ENCODE measurements at regions not wholly inside any gene's neighbourhood (a gene's known extent, or its start where the extent isn't known, plus 50 kb on each side); places are given as distances from the start of the nearest gene placed in this dataset.

GRCh38 chr3:102036017-102036416 lies 186.7 kb downstream of the NFKBIZ start:
- Histone ChIP-seq H3K36me3 (ENCODE audit: insufficient read depth, low read length) (no peaks in the 10 kb centered on the region), H4K20me1 (ENCODE audit: insufficient read depth) (no peaks in the 10 kb centered on the region), H3K4me3 (ENCODE audit: low read length) (no peak overlapping the region), H3K9me2 (ENCODE audit: insufficient read depth, low read length) (no peaks in the 10 kb centered on the region), H3K27me3 (ENCODE audit: insufficient read depth, low read depth, low read length) (no peaks in the 10 kb centered on the region), H3K9ac (ENCODE audit: low read length) (no peak overlapping the region), H3K79me2 (replicated peaks; ENCODE audit: insufficient read depth, low read length) (no peaks in the 10 kb centered on the region), H3F3A (ENCODE audit: insufficient read depth, low read length, poor library complexity, severe bottlenecking) (no peaks in the 10 kb centered on the region), H2AFZ (ENCODE audit: low read depth, low read length) (no peak overlapping the region), H3K4me2 (ENCODE audit: low read length) (no peak overlapping the region), H3K27ac (ENCODE audit: low read length) (no peak overlapping the region), H3K9me3 (ENCODE audit: low read length) (no peaks in the 10 kb centered on the region)
- TF ChIP-seq SMC3 (conservative IDR thresholded peaks at IDR 0.05; ENCODE audit: poor library complexity): no peak
- TF ChIP-seq, protein P1, sequence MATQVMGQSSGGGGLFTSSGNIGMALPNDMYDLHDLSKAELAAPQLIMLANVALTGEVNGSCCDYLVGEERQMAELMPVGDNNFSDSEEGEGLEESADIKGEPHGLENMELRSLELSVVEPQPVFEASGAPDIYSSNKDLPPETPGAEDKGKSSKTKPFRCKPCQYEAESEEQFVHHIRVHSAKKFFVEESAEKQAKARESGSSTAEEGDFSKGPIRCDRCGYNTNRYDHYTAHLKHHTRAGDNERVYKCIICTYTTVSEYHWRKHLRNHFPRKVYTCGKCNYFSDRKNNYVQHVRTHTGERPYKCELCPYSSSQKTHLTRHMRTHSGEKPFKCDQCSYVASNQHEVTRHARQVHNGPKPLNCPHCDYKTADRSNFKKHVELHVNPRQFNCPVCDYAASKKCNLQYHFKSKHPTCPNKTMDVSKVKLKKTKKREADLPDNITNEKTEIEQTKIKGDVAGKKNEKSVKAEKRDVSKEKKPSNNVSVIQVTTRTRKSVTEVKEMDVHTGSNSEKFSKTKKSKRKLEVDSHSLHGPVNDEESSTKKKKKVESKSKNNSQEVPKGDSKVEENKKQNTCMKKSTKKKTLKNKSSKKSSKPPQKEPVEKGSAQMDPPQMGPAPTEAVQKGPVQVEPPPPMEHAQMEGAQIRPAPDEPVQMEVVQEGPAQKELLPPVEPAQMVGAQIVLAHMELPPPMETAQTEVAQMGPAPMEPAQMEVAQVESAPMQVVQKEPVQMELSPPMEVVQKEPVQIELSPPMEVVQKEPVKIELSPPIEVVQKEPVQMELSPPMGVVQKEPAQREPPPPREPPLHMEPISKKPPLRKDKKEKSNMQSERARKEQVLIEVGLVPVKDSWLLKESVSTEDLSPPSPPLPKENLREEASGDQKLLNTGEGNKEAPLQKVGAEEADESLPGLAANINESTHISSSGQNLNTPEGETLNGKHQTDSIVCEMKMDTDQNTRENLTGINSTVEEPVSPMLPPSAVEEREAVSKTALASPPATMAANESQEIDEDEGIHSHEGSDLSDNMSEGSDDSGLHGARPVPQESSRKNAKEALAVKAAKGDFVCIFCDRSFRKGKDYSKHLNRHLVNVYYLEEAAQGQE (IDR thresholded peaks at IDR 0.05; ENCODE audit: borderline replicate concordance): no peak

GRCh38 chr3:102036472-102036871 lies 187.2 kb downstream of the NFKBIZ start:
- Histone ChIP-seq H3K9ac (ENCODE audit: low read length) (no peak overlapping the region), H3K9me2 (ENCODE audit: insufficient read depth, low read length) (no peaks in the 10 kb centered on the region), H3F3A (ENCODE audit: insufficient read depth, low read length, poor library complexity, severe bottlenecking) (no peaks in the 10 kb centered on the region), H3K4me2 (ENCODE audit: low read length) (no peak overlapping the region), H3K36me3 (ENCODE audit: insufficient read depth, low read length) (no peaks in the 10 kb centered on the region), H3K4me3 (ENCODE audit: low read length) (no peak overlapping the region), H3K79me2 (replicated peaks; ENCODE audit: insufficient read depth, low read length) (no peaks in the 10 kb centered on the region), H3K9me3 (ENCODE audit: low read length) (no peaks in the 10 kb centered on the region), H2AFZ (ENCODE audit: low read depth, low read length) (no peak overlapping the region), H4K20me1 (ENCODE audit: insufficient read depth) (no peaks in the 10 kb centered on the region), H3K27ac (ENCODE audit: low read length) (no peak overlapping the region), H3K27me3 (ENCODE audit: insufficient read depth, low read depth, low read length) (no peaks in the 10 kb centered on the region)
- TF ChIP-seq MXI1 (conservative IDR thresholded peaks at IDR 0.05; ENCODE audit: poor library complexity, severe bottlenecking) (no peak), SMC3 (conservative IDR thresholded peaks at IDR 0.05; ENCODE audit: poor library complexity) (no peak), POLR2AphosphoS5 (IDR thresholded peaks at IDR 0.05) (no peak), TAF1 (IDR thresholded peaks at IDR 0.05; ENCODE audit: low read depth) (no peak), EP300 (conservative IDR thresholded peaks at IDR 0.05; ENCODE audit: poor library complexity, severe bottlenecking) (no peak), EZH2 (IDR thresholded peaks at IDR 0.05; ENCODE audit: borderline replicate concordance, insufficient read depth, low read length, poor library complexity, severe bottlenecking) (no peak), RAD21 (conservative IDR thresholded peaks at IDR 0.05) (no peak)
- TF ChIP-seq, protein P2, sequence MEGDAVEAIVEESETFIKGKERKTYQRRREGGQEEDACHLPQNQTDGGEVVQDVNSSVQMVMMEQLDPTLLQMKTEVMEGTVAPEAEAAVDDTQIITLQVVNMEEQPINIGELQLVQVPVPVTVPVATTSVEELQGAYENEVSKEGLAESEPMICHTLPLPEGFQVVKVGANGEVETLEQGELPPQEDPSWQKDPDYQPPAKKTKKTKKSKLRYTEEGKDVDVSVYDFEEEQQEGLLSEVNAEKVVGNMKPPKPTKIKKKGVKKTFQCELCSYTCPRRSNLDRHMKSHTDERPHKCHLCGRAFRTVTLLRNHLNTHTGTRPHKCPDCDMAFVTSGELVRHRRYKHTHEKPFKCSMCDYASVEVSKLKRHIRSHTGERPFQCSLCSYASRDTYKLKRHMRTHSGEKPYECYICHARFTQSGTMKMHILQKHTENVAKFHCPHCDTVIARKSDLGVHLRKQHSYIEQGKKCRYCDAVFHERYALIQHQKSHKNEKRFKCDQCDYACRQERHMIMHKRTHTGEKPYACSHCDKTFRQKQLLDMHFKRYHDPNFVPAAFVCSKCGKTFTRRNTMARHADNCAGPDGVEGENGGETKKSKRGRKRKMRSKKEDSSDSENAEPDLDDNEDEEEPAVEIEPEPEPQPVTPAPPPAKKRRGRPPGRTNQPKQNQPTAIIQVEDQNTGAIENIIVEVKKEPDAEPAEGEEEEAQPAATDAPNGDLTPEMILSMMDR (IDR thresholded peaks at IDR 0.05; ENCODE audit: poor library complexity, severe bottlenecking): no peak
- TF ChIP-seq, protein P1 (IDR thresholded peaks at IDR 0.05; ENCODE audit: borderline replicate concordance): no peak
